H9 (cell line): ENCODE measurements at regions not wholly inside any gene's neighbourhood (a gene's known extent, or its start where the extent isn't known, plus 50 kb on each side); places are given as distances from the start of the nearest gene placed in this dataset.

Source experiments
- DNase-seq: peaks from one replicate; pipeline ENCODE4 v3.0.0-alpha.2; 2017
- H2AFZ ChIP-seq: one replicate; pipeline ENCODE4 v1.6.1; 2013; ENCODE audit warnings: mild to moderate bottlenecking, low read length, control low read depth, moderate library complexity
- H2AK5ac ChIP-seq: 2 replicates; pipeline ENCODE4 v1.6.1; 2013; ENCODE audit warnings: low read length, control low read depth, mixed read lengths; ENCODE audit not compliant: insufficient read length
- H2BK120ac ChIP-seq: one replicate; pipeline ENCODE4 v1.6.1; 2013; ENCODE audit warnings: low read depth, mild to moderate bottlenecking, low read length, control low read depth, inconsistent platforms; ENCODE audit not compliant: poor library complexity, severe bottlenecking
- H2BK12ac ChIP-seq: 2 replicates; pipeline ENCODE4 v1.6.1; 2013; ENCODE audit warnings: low read length, control low read depth, mixed read lengths, low read depth; ENCODE audit not compliant: insufficient read length
- H2BK15ac ChIP-seq: 2 replicates; pipeline ENCODE4 v1.6.1; 2013; ENCODE audit warnings: low read depth, low read length, control low read depth
- H2BK20ac ChIP-seq: one replicate; pipeline ENCODE4 v1.6.1; 2013; ENCODE audit warnings: low read depth, mild to moderate bottlenecking, low read length, control low read depth, inconsistent platforms; ENCODE audit not compliant: poor library complexity, severe bottlenecking
- H2BK5ac ChIP-seq: 2 replicates; pipeline ENCODE4 v1.6.1; 2013; ENCODE audit warnings: low read length, control low read depth, mixed read lengths; ENCODE audit not compliant: insufficient read length
- H3K14ac ChIP-seq: 2 replicates; pipeline ENCODE4 v1.6.1; 2013; ENCODE audit warnings: low read length, control low read depth; ENCODE audit not compliant: insufficient read depth
- H3K18ac ChIP-seq: 2 replicates; pipeline ENCODE4 v1.6.1; 2013; ENCODE audit warnings: low read depth, mild to moderate bottlenecking, mixed read lengths, low read length, control low read depth; ENCODE audit not compliant: insufficient read length
- H3K23ac ChIP-seq: 2 replicates; pipeline ENCODE4 v1.6.1; 2013; ENCODE audit warnings: low read length, control low read depth, mixed read lengths, low read depth; ENCODE audit not compliant: insufficient read length
- H3K23me2 ChIP-seq: 2 replicates; pipeline ENCODE4 v1.6.1; 2013; ENCODE audit warnings: low read depth, mild to moderate bottlenecking, mixed read lengths, low read length, control low read depth; ENCODE audit not compliant: insufficient read length, poor library complexity, severe bottlenecking
- H3K27ac ChIP-seq: 2 replicates; pipeline ENCODE4 v1.5.1; 2013; ENCODE audit warnings: low read length, control low read depth, mixed read lengths, low read depth; ENCODE audit not compliant: insufficient read length
- H3K27me3 ChIP-seq: 2 replicates; pipeline ENCODE4 v1.6.1; 2013; ENCODE audit warnings: low read length, control low read depth, inconsistent platforms; ENCODE audit not compliant: insufficient read depth
- H3K4ac ChIP-seq: 2 replicates; pipeline ENCODE4 v1.6.1; 2013; ENCODE audit warnings: low read depth, mild to moderate bottlenecking, control low read depth, inconsistent platforms, low read length, moderate library complexity
- H3K4me1 ChIP-seq: 2 replicates; pipeline ENCODE4 v1.6.1; 2013; ENCODE audit warnings: low read length, control low read depth, inconsistent platforms; ENCODE audit not compliant: insufficient read depth
- H3K4me2 ChIP-seq: 2 replicates; pipeline ENCODE4 v1.6.1; 2013; ENCODE audit warnings: low read length, control low read depth, mixed read lengths; ENCODE audit not compliant: insufficient read length, insufficient read depth
- H3K56ac ChIP-seq: 2 replicates; pipeline ENCODE4 v1.6.1; 2013; ENCODE audit warnings: low read depth, mild to moderate bottlenecking, mixed read lengths, low read length, control low read depth; ENCODE audit not compliant: insufficient read length
- H3K79me1 ChIP-seq: 2 replicates; pipeline ENCODE4 v1.6.1; 2013; ENCODE audit warnings: low read depth, mild to moderate bottlenecking, moderate library complexity, low read length, control low read depth, inconsistent platforms; ENCODE audit not compliant: insufficient read depth, poor library complexity, severe bottlenecking
- H3K79me2 ChIP-seq: 2 replicates; pipeline ENCODE4 v1.6.1; 2013; ENCODE audit warnings: low read length, control low read depth, inconsistent platforms; ENCODE audit not compliant: insufficient read depth
- H3K9ac ChIP-seq: 2 replicates; pipeline ENCODE4 v1.6.1; 2013; ENCODE audit warnings: low read length, control low read depth, mixed read lengths; ENCODE audit not compliant: insufficient read length; ENCODE audit errors: extremely low read depth
- H3K9me3 ChIP-seq: one replicate; pipeline ENCODE4 v1.6.1; 2013; ENCODE audit warnings: low read depth, low read length, inconsistent platforms; ENCODE audit not compliant: control insufficient read depth
- H3T11ph ChIP-seq: one replicate; pipeline ENCODE4 v1.6.1; 2013; ENCODE audit warnings: mild to moderate bottlenecking, low read length, control low read depth, inconsistent platforms
- H4K20me1 ChIP-seq: one replicate; pipeline ENCODE4 v1.6.1; 2013; ENCODE audit not compliant: control insufficient read depth, insufficient read length, insufficient read depth
- H4K5ac ChIP-seq: 2 replicates; pipeline ENCODE4 v1.6.1; 2013; ENCODE audit warnings: low read depth, mild to moderate bottlenecking, mixed read lengths, low read length, control low read depth; ENCODE audit not compliant: insufficient read length
- H4K8ac ChIP-seq: replicated peaks from 2 replicates; pipeline ENCODE4 v1.6.1; 2013; ENCODE audit warnings: low read length, control low read depth, mixed read lengths, low read depth; ENCODE audit not compliant: insufficient read length
- H4K91ac ChIP-seq: 2 replicates; pipeline ENCODE4 v1.6.1; 2013; ENCODE audit warnings: low read depth, mild to moderate bottlenecking, moderate library complexity, mixed read lengths, low read length, control low read depth; ENCODE audit not compliant: insufficient read length
- H3K27ac Mint-ChIP-seq, 3 experiments: 2 replicates in 2 of 3; 3 replicates in 1 of 3; pipeline ENCODE4 v1.8.0; 2020 to 2021; ENCODE audit warnings: mixed read lengths in 3 of 3, mild to moderate bottlenecking in 1 of 3, moderate library complexity in 1 of 3
- H3K27me3 Mint-ChIP-seq: 2 replicates; pipeline ENCODE4 v1.8.0; 2021; ENCODE audit warnings: low read depth, mild to moderate bottlenecking, moderate library complexity, mixed read lengths
- H3K36me3 Mint-ChIP-seq, 3 experiments: 2 replicates in 2 of 3; 3 replicates in 1 of 3; pipeline ENCODE4 v1.8.0; 2020 to 2021; ENCODE audit warnings: low read depth in 3 of 3, mixed read lengths in 3 of 3; ENCODE audit not compliant: insufficient read depth in 1 of 3
- H3K4me1 Mint-ChIP-seq, 2 experiments: 2 replicates each; pipeline ENCODE4 v1.8.0; 2020; ENCODE audit warnings: mixed read lengths in 2 of 2
- H3K4me3 Mint-ChIP-seq, 2 experiments: 2 replicates in 1 of 2; 3 replicates in 1 of 2; pipeline ENCODE4 v1.8.0; 2020 to 2021; ENCODE audit warnings: mild to moderate bottlenecking in 2 of 2, mixed read lengths in 2 of 2, moderate library complexity in 1 of 2
- H3K9me3 Mint-ChIP-seq, 2 experiments: 2 replicates in 1 of 2; 3 replicates in 1 of 2; pipeline ENCODE4 v1.8.0; 2020; ENCODE audit warnings: mild to moderate bottlenecking in 2 of 2, mixed read lengths in 2 of 2, moderate library complexity in 1 of 2
- CTCF ChIP-seq: fragments of 200-600 bp; sonication (generic); conservative IDR thresholded peaks from 3 replicates; pipeline ENCODE4 v1.8.0; 2021; ENCODE audit warnings: antibody characterized with exemption, mild to moderate bottlenecking
- WGBS: extraction: QIAGEN DNeasy Blood & Tissue Kit; methylation state at CpG from one replicate; pipeline ENCODE4 v1.1.7; 2013; ENCODE audit warnings: missing lambda C conversion rate, low lambda C conversion rate, mixed read lengths; ENCODE audit not compliant: insufficient read length; ENCODE audit errors: extremely low coverage; 5-methylcytosine and 5-hydroxymethylcytosine counted together

- H2AK5ac ChIP-seq = no peak overlapping the region
- H4K20me1 ChIP-seq = no peaks in the 10 kb centered on the region
- no peak overlapping the region for H3K4me2 ChIP-seq
- no peak overlapping the region for H3K27ac ChIP-seq
- no peaks in the 10 kb centered on the region for H3K27me3 Mint-ChIP-seq
- H2BK12ac ChIP-seq = no peak overlapping the region
- H3K36me3 Mint-ChIP-seq = peaks cover 0 to 3% (median 2%) of the 10 kb centered on the region in 3 experiments; a peak in 2 of 7 replicates
- H3K56ac ChIP-seq = no peak overlapping the region
- H4K91ac ChIP-seq = no peak overlapping the region
- no peak for DNase-seq
- H3K4me1 Mint-ChIP-seq = peaks cover 15 to 17% of the 10 kb centered on the region in 2 experiments
- no peak overlapping the region for H3K18ac ChIP-seq
- H3K27ac Mint-ChIP-seq = no peak overlapping the region
- no peaks in the 10 kb centered on the region for H3K79me1 ChIP-seq
- no peaks in the 10 kb centered on the region for H3K27me3 ChIP-seq
- H3K79me2 ChIP-seq = no peaks in the 10 kb centered on the region
- no peak overlapping the region for H3K4ac ChIP-seq
- no peak overlapping the region for H2BK5ac ChIP-seq
- no peaks in the 10 kb centered on the region; the same call in 1 of the 2 replicates for H3K4me1 ChIP-seq
- no peak overlapping the region for H3K14ac ChIP-seq
- no peaks in the 10 kb centered on the region for H3K9me3 ChIP-seq
- no peak overlapping the region for H3K4me3 Mint-ChIP-seq
- H3K9me3 Mint-ChIP-seq = peaks cover 3 to 8% of the 10 kb centered on the region in 2 experiments; a peak in 3 of 5 replicates
- no peak overlapping the region for H2BK20ac ChIP-seq
- H4K8ac ChIP-seq = no peak overlapping the region
- no peak overlapping the region for H3T11ph ChIP-seq
- H3K23ac ChIP-seq = no peak overlapping the region
- H3K9ac ChIP-seq = no peak overlapping the region
- TF ChIP-seq CTCF = no peak
- no peak overlapping the region for H4K5ac ChIP-seq
- no peak overlapping the region for H2BK120ac ChIP-seq
- WGBS = no CpG with 5 or more reads among the region's 2 CpGs
- no peak overlapping the region for H2BK15ac ChIP-seq
- H3K23me2 ChIP-seq = no peaks in the 10 kb centered on the region
- H2AFZ ChIP-seq = no peak overlapping the region
Measured at GRCh38 chr14:54010981-54011380, 54.4 kb upstream of the BMP4 start.
